GM19351 (cell line): ENCODE measurements at regions not wholly inside any gene's neighbourhood (a gene's known extent, or its start where the extent isn't known, plus 50 kb on each side); places are given as distances from the start of the nearest gene placed in this dataset.

Source experiments
- ATAC-seq: cut with Tn5 transposase; IDR thresholded peaks from one replicate; pipeline ENCODE4 v1.9.1; 2021; ENCODE audit warnings: mild to moderate bottlenecking, moderate library complexity; ENCODE audit not compliant: unreplicated experiment

DNA sequence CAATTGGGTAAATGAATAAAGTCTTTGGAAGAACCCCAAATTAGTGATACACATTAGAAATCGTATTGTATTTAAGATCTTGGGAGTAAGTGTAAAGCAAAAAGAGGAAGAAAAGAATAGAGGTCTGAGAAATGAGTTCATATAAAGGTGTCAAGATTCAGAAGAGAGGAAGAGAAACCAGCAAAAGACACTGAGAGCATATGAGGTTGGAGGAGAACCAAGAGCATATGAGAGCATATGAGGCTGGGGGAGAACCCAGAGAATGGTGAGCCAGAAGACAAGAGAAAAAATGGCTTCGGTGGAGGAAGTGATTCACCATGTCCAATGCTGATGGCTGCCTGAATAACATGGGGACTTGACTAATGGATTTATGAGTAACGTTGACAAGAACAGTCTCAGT lies 620.1 kb upstream of the GCFC2 start:
- ATAC-seq = no peak

DNA sequence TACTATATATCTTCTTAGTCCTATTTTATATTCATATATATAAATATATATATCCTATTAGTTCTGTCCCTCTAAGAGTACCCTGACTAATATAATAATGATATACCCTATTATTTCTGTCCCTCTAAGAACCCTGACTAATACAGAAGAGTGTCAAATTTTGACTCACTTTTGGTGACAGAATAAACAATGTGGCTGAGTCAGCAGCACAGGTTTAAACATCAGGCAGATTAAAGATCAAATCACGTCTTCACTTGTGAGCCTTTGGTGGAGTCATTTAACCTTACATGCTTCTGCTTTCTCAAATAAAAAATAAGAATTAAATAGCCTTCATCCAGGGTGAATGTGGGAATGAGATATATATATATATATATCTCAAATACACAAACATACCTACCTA lies 615.9 kb upstream of the GCFC2 start:
- no peak for ATAC-seq

DNA sequence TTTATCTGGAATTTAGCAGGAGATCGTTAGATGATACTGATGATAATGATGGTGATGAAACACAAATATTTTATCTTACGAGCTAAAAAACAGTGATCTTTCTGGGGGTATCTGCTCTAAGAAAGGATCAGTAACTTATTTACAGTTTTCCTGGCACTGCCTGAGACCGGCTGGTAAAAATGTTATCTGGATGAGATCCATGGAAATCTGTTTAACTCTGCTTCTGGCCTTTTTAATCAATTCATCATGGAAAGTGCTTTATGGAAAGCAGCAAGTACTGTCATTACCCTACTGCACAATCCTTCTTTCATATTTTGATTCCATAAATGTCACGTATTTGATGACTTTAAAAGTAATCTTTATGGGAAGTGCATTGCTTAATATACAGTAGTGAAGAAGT lies 612.7 kb upstream of the GCFC2 start:
- ATAC-seq = no peak

DNA sequence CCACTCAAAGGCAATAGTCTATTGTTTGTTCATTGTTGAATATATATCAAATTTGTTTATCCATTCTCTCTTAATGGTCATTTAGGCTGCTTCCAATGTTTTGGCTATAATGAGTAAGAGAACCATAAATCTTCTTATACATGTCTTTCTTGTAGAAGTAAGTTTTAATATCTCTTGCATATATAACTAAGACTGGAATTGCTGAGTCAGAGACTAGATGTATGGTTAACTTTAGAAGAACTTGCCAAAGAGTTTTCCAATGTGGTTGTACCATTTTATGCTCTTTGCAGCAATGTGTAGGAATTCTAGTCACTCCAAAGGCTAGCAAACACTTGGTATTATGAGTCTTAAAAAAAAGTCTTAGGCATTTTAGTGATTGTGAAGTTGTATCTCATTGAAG lies 610.0 kb upstream of the GCFC2 start:
- ATAC-seq = no peak

DNA sequence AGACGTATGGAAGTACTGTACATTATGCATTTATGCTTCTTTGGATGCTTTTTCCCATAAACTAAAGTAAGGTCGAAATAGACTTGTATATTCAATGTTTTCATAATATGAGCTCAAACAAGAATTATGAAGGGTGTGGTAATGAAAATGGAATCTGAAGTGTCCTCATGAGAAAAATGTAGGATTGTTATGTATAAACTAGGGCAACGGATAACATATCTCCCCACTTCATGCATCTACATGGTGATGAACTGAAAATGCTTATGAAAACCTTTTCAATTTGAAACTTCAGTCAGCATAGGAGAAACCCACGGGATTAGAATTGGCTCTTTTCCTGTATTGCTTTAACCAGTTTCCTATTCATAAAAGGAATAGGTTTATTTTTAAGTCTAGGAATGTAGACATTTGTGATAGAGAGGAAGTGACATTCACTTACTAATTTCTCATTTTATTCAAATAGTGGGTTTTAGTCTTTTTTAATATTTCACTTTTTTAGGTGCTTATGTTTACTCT lies 608.2 kb upstream of the GCFC2 start:
- ATAC-seq = no peak

DNA sequence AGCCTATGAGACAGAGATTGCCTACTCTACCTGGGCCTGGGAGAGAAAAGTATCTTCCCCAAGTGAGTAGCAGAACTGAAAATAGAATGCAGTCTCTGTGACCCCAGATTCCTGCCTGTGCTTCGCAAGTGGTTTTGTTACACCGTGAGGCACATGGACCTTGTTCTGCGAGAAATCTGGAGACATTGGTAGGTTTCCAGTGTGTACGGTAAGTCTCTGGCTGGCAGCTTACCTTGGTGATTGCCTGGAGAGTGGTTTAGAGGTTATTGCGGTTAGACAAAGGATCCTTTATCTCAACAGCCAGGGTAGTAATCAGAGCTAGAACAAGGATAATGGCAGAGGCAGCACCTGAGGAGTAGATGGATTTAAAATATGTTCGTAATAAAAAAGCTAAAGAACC lies 606.0 kb upstream of the GCFC2 start:
- ATAC-seq = no peak

DNA sequence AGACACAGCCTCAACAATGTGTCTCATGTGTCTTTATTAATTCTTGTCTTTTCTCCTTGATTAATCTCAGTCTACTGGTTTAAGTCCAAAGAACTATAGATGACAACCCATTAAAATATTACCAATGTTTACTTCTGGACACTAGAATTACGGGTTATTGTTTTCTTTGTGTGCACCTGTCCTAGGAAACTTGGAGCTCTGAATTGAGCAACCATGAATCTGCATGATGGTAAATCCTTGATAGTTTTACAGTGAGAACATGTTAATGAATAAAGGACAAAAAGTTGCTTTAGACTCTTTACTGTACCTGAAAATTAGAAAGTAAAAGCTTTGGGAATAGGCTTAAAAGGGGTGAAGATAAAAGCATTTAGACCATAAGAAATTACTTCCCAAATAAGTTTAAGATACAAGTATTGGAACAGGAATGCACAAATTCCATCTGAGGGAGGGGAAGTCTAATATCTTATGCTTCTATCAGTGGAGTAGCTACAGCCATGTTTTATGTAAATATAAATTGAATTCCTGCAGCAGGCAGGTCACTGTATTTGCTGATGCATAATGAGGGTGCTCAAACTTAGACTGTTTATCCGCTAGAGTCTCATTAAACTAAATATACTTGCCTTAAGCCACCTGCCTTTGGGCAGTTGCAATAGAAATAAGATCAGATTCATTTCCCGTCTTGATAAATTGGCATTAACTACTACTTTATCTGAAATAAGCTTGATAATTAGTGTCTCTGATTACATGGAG lies 603.7 kb upstream of the GCFC2 start:
- no peak for ATAC-seq

DNA sequence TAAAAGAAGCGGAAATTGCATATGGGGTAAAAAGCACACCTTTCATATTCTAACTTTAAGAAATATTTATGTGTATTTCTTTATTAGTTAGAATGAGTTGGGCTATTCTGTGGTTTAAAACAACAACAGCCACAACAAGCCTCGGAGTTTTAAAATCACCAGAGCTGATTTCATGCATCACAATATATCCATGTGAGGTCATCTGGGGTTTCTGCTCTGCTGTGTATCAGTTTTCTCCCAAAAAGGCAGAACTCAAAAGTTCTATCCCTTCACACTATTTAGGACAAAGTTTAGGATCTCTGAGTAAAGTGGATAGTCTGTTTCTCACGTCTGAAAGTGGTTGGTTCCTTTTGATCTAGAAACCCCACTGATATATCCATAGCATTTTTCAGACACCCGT lies 601.5 kb upstream of the GCFC2 start:
- no peak for ATAC-seq

DNA sequence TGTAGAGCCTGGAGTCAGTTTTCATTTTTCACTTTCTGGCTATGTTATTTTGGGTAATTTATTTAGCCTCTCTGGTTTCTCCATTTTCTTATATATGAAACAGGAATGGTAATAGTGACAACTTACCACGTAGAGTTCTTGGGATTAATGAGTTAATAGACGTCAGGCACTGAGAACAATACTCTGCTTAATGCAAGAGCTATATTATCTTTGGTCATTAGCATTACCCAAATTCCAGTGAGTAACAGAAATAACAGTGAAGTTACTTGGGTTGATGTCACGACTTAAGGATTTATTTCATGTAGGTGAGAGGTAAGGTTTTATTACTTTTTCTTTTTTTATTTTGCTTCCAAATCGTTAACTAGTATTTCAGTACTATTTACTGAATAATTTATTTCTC lies 601.0 kb upstream of the GCFC2 start:
- ATAC-seq = no peak

DNA sequence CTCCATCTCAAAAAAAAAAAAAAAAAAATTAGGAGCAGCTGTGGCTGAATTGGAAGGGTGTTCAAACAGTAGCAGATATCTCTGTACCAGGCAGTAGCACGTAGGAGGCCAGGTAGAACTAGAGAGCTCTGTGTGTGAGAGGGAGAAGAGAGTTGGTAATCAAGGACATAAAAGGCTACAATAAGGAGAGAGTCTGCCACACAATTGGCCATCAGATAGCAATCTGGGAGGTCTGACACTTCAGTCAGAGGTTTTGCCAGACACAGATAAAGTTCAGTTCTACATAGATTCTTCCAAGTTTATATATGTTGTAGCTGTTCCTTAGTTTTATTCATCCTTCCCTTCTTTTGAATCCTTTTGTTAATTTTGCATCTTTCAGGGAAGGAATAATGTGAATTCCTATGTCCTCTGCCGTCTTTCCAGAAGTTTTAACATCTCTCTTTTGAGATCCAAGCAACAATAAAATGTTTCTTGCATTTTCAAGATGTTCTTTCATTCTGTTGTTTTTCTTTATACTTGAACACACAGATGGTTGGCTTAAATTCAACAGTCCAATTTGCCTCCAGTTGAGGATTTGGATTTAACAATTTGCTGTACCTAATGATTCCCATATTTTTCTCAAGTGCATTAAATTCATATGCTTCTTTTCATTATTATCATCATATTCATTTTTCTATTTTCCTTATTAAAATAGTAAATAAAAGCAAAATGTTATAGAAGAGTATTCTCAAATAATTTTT lies 600.3 kb upstream of the GCFC2 start:
- no peak for ATAC-seq

DNA sequence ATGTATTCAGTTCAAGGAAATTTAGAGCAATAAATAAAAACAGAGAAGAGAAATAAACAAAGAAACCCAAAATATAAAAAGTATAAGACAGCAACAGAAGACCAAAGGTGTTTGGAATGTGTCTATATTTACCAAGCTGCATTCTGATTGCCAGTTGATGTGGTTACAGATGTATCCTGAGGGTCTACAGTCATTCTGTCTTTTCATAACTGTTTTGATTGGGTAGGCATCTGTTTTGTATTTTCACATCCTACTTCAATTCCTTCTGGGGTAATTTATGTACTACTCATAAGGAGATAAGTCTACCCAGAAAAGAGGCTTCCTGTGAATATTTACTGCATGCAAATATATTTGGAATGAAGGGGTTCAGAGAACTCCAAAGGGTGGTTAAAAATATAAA lies 596.8 kb upstream of the GCFC2 start:
- ATAC-seq = no peak

DNA sequence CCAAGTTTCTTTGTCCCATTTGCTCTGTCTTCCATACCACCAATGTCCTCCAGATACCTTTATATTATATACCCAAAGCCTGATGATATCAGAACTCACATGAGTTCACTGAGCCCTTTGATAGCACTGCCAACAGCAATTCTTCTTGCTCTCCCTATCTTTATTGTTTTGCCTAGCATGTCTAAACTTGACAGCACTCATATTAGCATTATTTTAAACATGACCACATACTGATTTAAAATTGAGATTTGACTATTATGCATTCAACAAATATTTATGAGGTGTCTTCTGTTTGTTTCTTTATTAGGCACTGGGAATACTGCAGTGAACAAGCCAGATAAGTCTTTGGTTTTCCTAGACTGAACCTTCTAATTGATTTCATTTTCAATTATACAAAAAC lies 587.3 kb upstream of the GCFC2 start:
- no peak for ATAC-seq

DNA sequence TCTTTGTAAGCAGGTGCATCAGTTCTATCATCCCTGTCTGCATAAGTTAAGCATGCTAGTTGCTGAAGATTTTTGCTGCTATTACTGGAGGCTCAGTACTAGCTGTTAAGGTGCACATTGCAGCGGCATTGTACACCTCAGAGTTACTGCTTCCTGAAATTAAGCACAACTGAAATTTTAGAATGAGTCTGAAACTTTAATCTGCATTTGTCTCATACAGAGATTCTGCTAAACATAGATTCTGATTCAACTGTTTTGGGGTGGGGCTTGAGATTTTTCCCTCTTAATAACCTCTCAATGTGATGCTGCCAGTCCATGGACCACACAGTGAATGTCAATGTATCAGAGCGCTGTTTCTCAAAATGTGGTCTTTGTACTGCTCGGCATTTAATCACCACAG lies 585.7 kb upstream of the GCFC2 start:
- no peak for ATAC-seq

DNA sequence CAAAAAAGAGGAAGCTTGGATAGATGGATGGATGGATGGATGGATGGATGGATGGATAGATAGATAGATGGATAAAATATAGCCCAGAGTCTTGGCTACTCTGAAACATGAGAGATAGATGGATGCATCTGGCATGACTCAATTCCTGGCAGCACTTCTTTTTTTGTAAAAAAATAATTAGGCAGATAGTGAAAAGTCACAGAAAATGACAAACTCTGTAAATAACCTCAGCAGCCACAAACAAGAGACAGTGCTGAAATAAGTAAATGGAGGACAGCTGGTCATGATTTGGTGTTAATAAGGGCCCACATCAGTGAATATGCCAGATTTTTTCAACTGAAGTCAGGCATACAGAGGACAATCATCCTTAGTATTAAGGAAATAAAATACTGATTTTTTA lies 585.0 kb upstream of the GCFC2 start:
- ATAC-seq = no peak

DNA sequence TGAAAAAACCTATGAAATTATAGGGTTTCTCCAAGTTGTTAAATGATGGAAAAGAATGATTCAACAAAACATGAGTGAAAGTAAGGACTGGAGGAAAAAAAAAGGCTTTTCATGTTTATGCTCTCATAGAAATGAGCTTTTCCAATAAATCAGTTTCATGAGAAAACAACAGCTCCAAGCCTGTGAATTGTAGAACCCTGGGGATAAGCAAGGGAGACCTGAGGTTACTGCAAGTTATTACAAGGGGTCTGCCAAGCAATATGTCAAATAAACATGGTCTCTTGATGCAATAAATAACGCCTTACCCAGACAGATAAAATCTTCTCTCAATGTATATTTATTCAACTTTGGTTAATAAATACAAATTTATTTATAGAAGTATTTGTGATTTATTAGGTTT lies 577.9 kb upstream of the GCFC2 start:
- no peak for ATAC-seq

DNA sequence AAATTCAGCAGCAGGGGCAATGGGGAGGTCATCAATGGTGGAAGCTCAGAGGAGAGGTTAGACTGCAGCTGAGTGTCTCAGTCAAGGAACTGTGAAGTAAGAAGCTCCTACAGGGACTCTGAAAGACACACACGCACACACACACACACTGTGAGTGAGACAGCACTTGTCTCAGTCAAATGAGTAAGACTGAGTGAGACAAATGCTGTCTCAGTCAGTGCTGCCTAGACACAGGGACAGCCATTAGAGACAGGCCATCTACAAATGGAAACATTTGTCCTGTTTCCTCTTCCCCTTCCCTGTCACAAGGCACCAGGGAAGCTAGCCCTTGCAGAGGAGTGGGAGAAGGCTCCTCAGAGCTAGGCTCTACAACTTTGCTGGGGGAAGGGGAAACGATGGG lies 577.4 kb upstream of the GCFC2 start:
- ATAC-seq = no peak

DNA sequence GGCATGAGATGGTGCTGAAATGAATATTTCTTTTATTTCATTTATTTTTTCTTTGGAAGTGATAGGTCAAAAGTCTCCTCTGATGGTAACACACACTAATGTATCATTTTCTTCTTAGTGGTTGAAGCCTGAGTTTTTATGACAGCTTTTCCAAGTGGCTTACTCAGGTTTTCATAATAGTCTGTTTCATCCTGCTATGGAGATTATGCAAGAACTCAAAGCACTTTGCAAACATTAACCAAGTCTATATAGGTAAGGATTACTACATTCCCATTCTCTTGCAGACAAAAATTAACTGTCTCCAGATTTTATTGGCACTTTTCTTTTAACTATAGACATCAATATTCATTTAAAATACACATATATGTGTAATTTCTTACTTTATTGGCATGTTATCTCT lies 572.6 kb upstream of the GCFC2 start:
- ATAC-seq = no peak

DNA sequence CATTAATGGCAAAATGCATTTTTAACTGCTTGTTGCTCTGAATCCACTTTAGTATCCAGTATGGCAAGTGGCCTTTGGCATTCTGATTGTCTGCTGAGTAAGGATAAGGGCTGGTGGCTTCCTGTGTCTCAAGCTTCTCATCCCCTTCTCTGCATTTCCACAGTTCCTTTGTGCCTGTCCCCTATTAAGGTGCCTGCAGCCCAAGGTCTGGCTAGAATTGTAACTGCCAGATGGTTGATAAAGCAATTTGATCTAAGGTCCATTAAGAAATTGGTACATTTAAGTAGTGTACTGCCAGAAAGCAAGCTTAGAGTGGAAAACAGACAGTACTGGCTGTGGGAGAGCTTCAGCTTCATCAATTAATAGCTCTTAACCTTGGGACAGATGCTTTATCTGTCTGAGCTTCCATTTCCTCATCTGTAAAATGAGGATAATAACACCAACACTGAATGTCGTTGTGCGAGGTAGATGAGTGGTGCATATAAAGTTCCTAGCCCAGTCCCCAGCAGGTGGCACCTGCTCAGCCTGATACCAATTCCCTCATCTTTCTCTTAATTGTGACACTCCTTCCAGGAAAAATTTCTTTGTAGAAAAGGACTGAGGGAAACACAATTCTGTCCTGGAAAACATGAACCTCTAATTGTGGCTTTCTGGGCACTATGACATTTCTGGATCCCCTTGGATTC lies 570.6 kb upstream of the GCFC2 start:
- no peak for ATAC-seq

DNA sequence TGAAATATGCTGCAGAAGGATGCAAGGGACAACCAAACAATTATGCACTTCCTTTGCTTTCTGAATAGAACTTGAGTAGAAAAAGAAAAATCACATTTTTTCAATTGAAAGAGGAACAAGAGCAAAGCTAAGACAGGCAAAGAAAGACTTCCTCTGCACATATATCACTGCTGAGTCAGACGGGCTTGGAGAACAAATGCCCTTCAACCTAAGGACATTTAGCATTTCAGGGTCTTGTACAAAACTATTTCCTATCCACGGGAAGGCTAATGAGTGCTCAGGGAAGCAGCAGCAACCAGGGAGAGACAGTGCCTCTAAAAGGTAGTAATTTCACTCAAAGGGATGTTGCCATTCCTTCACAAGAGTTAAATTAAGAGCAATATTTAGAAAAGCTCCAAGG lies 570.0 kb upstream of the GCFC2 start:
- no peak for ATAC-seq

DNA sequence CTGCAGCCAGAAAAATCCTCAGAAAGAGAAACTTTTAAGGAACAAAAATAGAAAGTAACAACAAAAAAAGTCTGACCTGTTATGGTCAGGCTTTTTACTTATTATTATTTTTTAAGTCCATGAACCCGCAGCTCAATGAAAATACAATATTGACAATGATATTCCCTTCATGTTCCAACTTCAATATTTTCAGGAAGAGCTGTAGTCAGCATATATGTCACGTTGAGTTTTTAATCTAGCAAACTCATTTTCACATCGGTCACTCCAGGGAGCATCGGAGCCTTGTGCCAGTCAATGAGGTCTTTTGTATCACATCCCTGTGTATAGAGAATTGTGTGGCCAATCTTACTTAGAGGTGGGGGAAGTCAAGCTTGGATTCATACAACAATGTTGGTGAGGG lies 568.4 kb upstream of the GCFC2 start:
- ATAC-seq = no peak

DNA sequence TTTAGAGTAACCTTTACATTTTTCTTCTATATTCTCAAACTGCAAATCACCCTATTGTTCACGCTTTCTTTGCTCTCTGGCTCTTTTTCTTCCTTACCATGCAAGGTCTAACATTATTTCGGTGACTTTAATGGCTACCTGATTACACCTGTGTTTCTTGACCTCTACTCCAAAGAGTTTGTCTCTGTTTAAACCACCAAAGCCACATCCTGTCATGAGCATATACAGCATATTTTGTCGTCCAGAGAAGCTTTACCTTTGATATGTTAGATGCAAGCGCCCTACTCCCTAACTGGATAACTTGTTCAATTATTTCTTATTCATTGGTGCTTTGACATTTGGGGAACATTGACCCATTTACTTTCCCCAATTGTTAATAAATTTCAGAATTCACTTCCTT lies 565.1 kb upstream of the GCFC2 start:
- ATAC-seq = no peak

DNA sequence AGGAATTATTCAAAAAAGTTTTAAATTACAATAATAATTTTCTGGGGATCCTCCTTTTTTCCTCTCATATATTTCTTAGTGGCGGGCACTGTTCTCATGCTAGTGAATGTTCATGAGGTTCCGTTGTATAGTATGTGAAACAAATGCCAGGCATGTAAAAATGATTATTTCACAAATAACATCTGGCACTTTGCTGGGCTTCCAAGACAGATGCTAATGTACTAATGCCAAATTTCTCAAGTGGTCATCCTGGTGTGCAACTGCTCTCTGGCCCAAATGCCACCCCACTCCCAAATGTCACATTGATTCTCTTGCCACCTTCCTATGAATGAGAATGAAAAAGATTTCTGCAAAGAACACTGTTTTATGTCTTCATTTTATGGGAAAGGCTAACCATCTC lies 564.0 kb upstream of the GCFC2 start:
- ATAC-seq = no peak
